A673 (cell line): ENCODE measurements at regions not wholly inside any gene's neighbourhood (a gene's known extent, or its start where the extent isn't known, plus 50 kb on each side); places are given as distances from the start of the nearest gene placed in this dataset.
A peak's percentile ranks its signal among the peaks of the same experiment; 100 is the strongest.

ENCODE experiments used
- BruUV-seq: library from RNA; stranded (reverse); fragments of 400-500 nt; replicated peaks from 2 replicates; lab custom pipeline; 2021; lab: Mats Ljungman, UMichigan
- CTCF ChIA-PET: fragments of 300-600 bp; sonication (Branson Sonifier 250); formaldehyde crosslinking; loops from one replicate; lab custom pipeline; 2022; ENCODE audit warnings: antibody characterized with exemption; lab: Charles Lee
- POLR2A ChIA-PET: fragments of 300-600 bp; sonication (Branson Sonifier 250); formaldehyde crosslinking; loops from one replicate; lab custom pipeline; 2022; ENCODE audit warnings: antibody characterized with exemption; ENCODE audit not compliant: low non-redundant PET; lab: Charles Lee
- DNase-seq: peaks from one replicate; pipeline ENCODE4 v3.0.0-alpha.2; 2015; ENCODE audit warnings: low spot score
- H3K27ac ChIP-seq: fragments of 200-600 bp; sonication (generic); 2 replicates; pipeline ENCODE4 v1.5.1; 2016; ENCODE audit warnings: mixed run types, low read depth, mild to moderate bottlenecking, mixed read lengths, antibody characterized with exemption, low read length; ENCODE audit not compliant: poor library complexity, severe bottlenecking
- H3K27me3 ChIP-seq: fragments of 200-600 bp; sonication (generic); replicated peaks from 2 replicates; pipeline ENCODE4 v1.6.1; 2017; ENCODE audit warnings: mixed run types, low read depth, mild to moderate bottlenecking, mixed read lengths, antibody characterized with exemption, low read length; ENCODE audit not compliant: insufficient read depth, poor library complexity
- H3K36me3 ChIP-seq: fragments of 200-600 bp; sonication (generic); 2 replicates; pipeline ENCODE4 v1.6.1; 2016; ENCODE audit warnings: mixed run types, mild to moderate bottlenecking, mixed read lengths, antibody characterized with exemption, low read length; ENCODE audit not compliant: insufficient read depth, poor library complexity, severe bottlenecking
- H3K4me1 ChIP-seq: fragments of 200-600 bp; sonication (generic); 2 replicates; pipeline ENCODE4 v1.6.1; 2017; ENCODE audit warnings: mixed run types, mild to moderate bottlenecking, mixed read lengths, antibody characterized with exemption, low read length; ENCODE audit not compliant: insufficient read depth, poor library complexity, severe bottlenecking
- H3K4me3 ChIP-seq: fragments of 200-600 bp; sonication (generic); 2 replicates; pipeline ENCODE4 v1.5.1; 2016; ENCODE audit warnings: low read depth, mixed run types, mild to moderate bottlenecking, mixed read lengths, low read length; ENCODE audit not compliant: poor library complexity, severe bottlenecking
- H3K9me3 ChIP-seq: fragments of 200-600 bp; sonication (generic); 2 replicates; pipeline ENCODE4 v1.6.1; 2016; ENCODE audit warnings: mixed run types, low read depth, mild to moderate bottlenecking, mixed read lengths, antibody characterized with exemption, low read length; ENCODE audit not compliant: poor library complexity, severe bottlenecking
- CTCF ChIP-seq: fragments of 300-800, 200-600 bp; sonication (generic); conservative IDR thresholded peaks from 2 replicates; pipeline ENCODE4 v1.5.1; 2017; ENCODE audit warnings: low read depth, mild to moderate bottlenecking, antibody characterized with exemption, low read length, moderate library complexity, mixed read lengths
- EZH2 ChIP-seq: fragments of 200-600 bp; sonication (generic); IDR thresholded peaks from 2 replicates; pipeline ENCODE4 v1.6.1; 2017; ENCODE audit warnings: borderline replicate concordance, low read depth, mild to moderate bottlenecking, mixed read lengths, antibody characterized with exemption, low read length; ENCODE audit not compliant: poor library complexity, severe bottlenecking
- intact Hi-C: fragments of 100-400 bp; cut with micrococcal nuclease; formaldehyde crosslinking; loops from one replicate; pipeline ENCODE4 v1.10.0; 2022; ENCODE audit not compliant: unreplicated experiment

GRCh38 chr14:83814896-83815295, 1715.0 kb upstream of the FLRT2 start:
- CTCF ChIA-PET: no interaction called here
- Histone ChIP-seq H3K4me1 (no peaks in the 10 kb centered on the region), H3K9me3 (no peaks in the 10 kb centered on the region), H3K27me3 (no peaks in the 10 kb centered on the region), H3K27ac (no peak overlapping the region), H3K4me3 (no peak overlapping the region), H3K36me3 (no peaks in the 10 kb centered on the region)
- DNase-seq: no peak
- POLR2A ChIA-PET: no interaction called here
- intact Hi-C loops: no loop called here
- no peak for TF ChIP-seq CTCF
- TF ChIP-seq EZH2: no peak
- BruUV-seq: no TSS peak

- no peaks in the 10 kb centered on the region for H3K4me1 ChIP-seq
- intact Hi-C loops: no loop called here
- no peaks in the 10 kb centered on the region for H3K36me3 ChIP-seq
- DNase-seq: no peak
- POLR2A ChIA-PET: no interaction called here
- no peaks in the 10 kb centered on the region for H3K9me3 ChIP-seq
- H3K27ac ChIP-seq: no peak overlapping the region
- TF ChIP-seq EZH2: no peak
- TF ChIP-seq CTCF: no peak
- H3K27me3 ChIP-seq: no peaks in the 10 kb centered on the region
- CTCF ChIA-PET: no interaction called here
- no TSS peak for BruUV-seq
- no peak overlapping the region for H3K4me3 ChIP-seq
Observed at GRCh38 chr14:83816761-83817160, 1713.2 kb upstream of the FLRT2 start.

- no peak overlapping the region for H3K27ac ChIP-seq
- peaks cover 33% of the 10 kb centered on the region for H3K4me1 ChIP-seq
- no peak overlapping the region for H3K4me3 ChIP-seq
- H3K36me3 ChIP-seq: no peaks in the 10 kb centered on the region
- TF ChIP-seq EZH2 (no peak), CTCF (no peak)
- ChIA-PET POLR2A (no interaction called here), CTCF (no interaction called here)
- peak; percentile 23 for DNase-seq
- no peaks in the 10 kb centered on the region for H3K9me3 ChIP-seq
- intact Hi-C loops: no loop called here
- no TSS peak for BruUV-seq
- H3K27me3 ChIP-seq: no peaks in the 10 kb centered on the region
Observed at GRCh38 chr14:83825843-83826242, 1704.1 kb upstream of the FLRT2 start.
